ENCODE measurements at regions not wholly inside any gene's neighbourhood (a gene's known extent, or its start where the extent isn't known, plus 50 kb on each side); places are given as distances from the start of the nearest gene placed in this dataset.

GRCh38 chr18:78757014-78757413 lies 222.6 kb upstream of the SALL3 start:
- TF ChIP-seq POLR2A (IDR thresholded peaks at IDR 0.05; ENCODE audit: low read length) (no peak), GATA1 (IDR thresholded peaks at IDR 0.05; ENCODE audit: low read depth, low read length) (no peak)
- no peak for DNase-seq

GRCh38 chr18:78758496-78758895 lies 221.1 kb upstream of the SALL3 start:
- DNase-seq = no peak
- no peak for TF ChIP-seq GATA1 (IDR thresholded peaks at IDR 0.05; ENCODE audit: low read depth, low read length)
- no peak for TF ChIP-seq POLR2A (IDR thresholded peaks at IDR 0.05; ENCODE audit: low read length)

GRCh38 chr18:78762753-78763152 lies 216.9 kb upstream of the SALL3 start:
- TF ChIP-seq GATA1 (IDR thresholded peaks at IDR 0.05; ENCODE audit: low read depth, low read length) = no peak
- no peak for TF ChIP-seq POLR2A (IDR thresholded peaks at IDR 0.05; ENCODE audit: low read length)
- no peak for DNase-seq

- TF ChIP-seq POLR2A (IDR thresholded peaks at IDR 0.05; ENCODE audit: low read length) (no peak), GATA1 (IDR thresholded peaks at IDR 0.05; ENCODE audit: low read depth, low read length) (no peak)
- DNase-seq = no peak
Measured at GRCh38 chr18:78764544-78764943, 215.1 kb upstream of the SALL3 start.

- TF ChIP-seq GATA1 (IDR thresholded peaks at IDR 0.05; ENCODE audit: low read depth, low read length) = no peak
- TF ChIP-seq POLR2A (IDR thresholded peaks at IDR 0.05; ENCODE audit: low read length) = no peak
- no peak for DNase-seq
Measured at GRCh38 chr18:78765142-78765541, 214.5 kb upstream of the SALL3 start.

GRCh38 chr18:78765637-78766281 lies 213.9 kb upstream of the SALL3 start:
- DNase-seq = no peak
- TF ChIP-seq GATA1 (IDR thresholded peaks at IDR 0.05; ENCODE audit: low read depth, low read length) = no peak
- no peak for TF ChIP-seq POLR2A (IDR thresholded peaks at IDR 0.05; ENCODE audit: low read length)

- TF ChIP-seq POLR2A (IDR thresholded peaks at IDR 0.05; ENCODE audit: low read length) = no peak
- TF ChIP-seq GATA1 (IDR thresholded peaks at IDR 0.05; ENCODE audit: low read depth, low read length) = no peak
- DNase-seq = no peak
Measured at GRCh38 chr18:78766651-78767533, 212.7 kb upstream of the SALL3 start.

GRCh38 chr18:78767648-78768071 lies 212.0 kb upstream of the SALL3 start:
- TF ChIP-seq GATA1 (IDR thresholded peaks at IDR 0.05; ENCODE audit: low read depth, low read length) (no peak), POLR2A (IDR thresholded peaks at IDR 0.05; ENCODE audit: low read length) (no peak)
- no peak for DNase-seq

GRCh38 chr18:78768221-78768620 lies 211.4 kb upstream of the SALL3 start:
- TF ChIP-seq POLR2A (IDR thresholded peaks at IDR 0.05; ENCODE audit: low read length) (no peak), GATA1 (IDR thresholded peaks at IDR 0.05; ENCODE audit: low read depth, low read length) (no peak)
- DNase-seq = no peak

GRCh38 chr18:78768656-78769501 lies 210.7 kb upstream of the SALL3 start:
- DNase-seq = no peak
- TF ChIP-seq POLR2A (IDR thresholded peaks at IDR 0.05; ENCODE audit: low read length) = no peak
- no peak for TF ChIP-seq GATA1 (IDR thresholded peaks at IDR 0.05; ENCODE audit: low read depth, low read length)

GRCh38 chr18:78769502-78770105 lies 210.0 kb upstream of the SALL3 start:
- DNase-seq = no peak
- TF ChIP-seq GATA1 (IDR thresholded peaks at IDR 0.05; ENCODE audit: low read depth, low read length) = no peak
- no peak for TF ChIP-seq POLR2A (IDR thresholded peaks at IDR 0.05; ENCODE audit: low read length)

GRCh38 chr18:78770139-78770822 lies 209.3 kb upstream of the SALL3 start:
- DNase-seq = no peak
- TF ChIP-seq POLR2A (IDR thresholded peaks at IDR 0.05; ENCODE audit: low read length) = no peak
- TF ChIP-seq GATA1 (IDR thresholded peaks at IDR 0.05; ENCODE audit: low read depth, low read length) = no peak

- DNase-seq = no peak
- TF ChIP-seq POLR2A (IDR thresholded peaks at IDR 0.05; ENCODE audit: low read length) (no peak), GATA1 (IDR thresholded peaks at IDR 0.05; ENCODE audit: low read depth, low read length) (no peak)
Measured at GRCh38 chr18:78770823-78771139, 208.8 kb upstream of the SALL3 start.

All from erythroblast (primary cell).